Rectal smooth muscle tissue (tissue), 1 donor: ENCODE measurements at regions not wholly inside any gene's neighbourhood (a gene's known extent, or its start where the extent isn't known, plus 50 kb on each side); places are given as distances from the start of the nearest gene placed in this dataset.
"Not testable (repeated sequence)": the region's sequence is repeated elsewhere in the genome, so short reads cannot be mapped to it uniquely, and the experiment has no call there.

ENCODE experiments used
- H3K27ac ChIP-seq: one replicate; pipeline ENCODE4 v1.7.0; 2013; ENCODE audit warnings: low read depth, low read length, inconsistent platforms
- H3K27me3 ChIP-seq: one replicate; pipeline ENCODE4 v1.7.0; 2013; ENCODE audit warnings: low read length; ENCODE audit not compliant: control insufficient read depth, insufficient read depth
- H3K36me3 ChIP-seq: one replicate; pipeline ENCODE4 v1.7.0; 2013; ENCODE audit warnings: low read length; ENCODE audit not compliant: control insufficient read depth, insufficient read depth
- H3K4me1 ChIP-seq: one replicate; pipeline ENCODE4 v1.7.0; 2013; ENCODE audit warnings: low read length; ENCODE audit not compliant: control insufficient read depth, insufficient read depth
- H3K4me3 ChIP-seq: one replicate; pipeline ENCODE4 v1.7.0; 2013; ENCODE audit warnings: low read length
- H3K9ac ChIP-seq: one replicate; pipeline ENCODE4 v1.7.0; 2013; ENCODE audit warnings: low read length

- not testable (repeated sequence) for H3K9ac ChIP-seq, H3K4me1 ChIP-seq, H3K4me3 ChIP-seq, H3K27me3 ChIP-seq, H3K27ac ChIP-seq, H3K36me3 ChIP-seq
These were observed 232.2 kb downstream of the RPLP1 start for GRCh38 chr15:69684823-69685222.

GRCh38 chr15:69685512-69686452, 233.2 kb downstream of the RPLP1 start:
- no peaks in the 10 kb centered on the region for H3K27me3 ChIP-seq
- no peak overlapping the region for H3K4me3 ChIP-seq
- no peaks in the 10 kb centered on the region for H3K4me1 ChIP-seq
- no peak overlapping the region for H3K9ac ChIP-seq
- H3K27ac ChIP-seq, result no peak overlapping the region
- H3K36me3 ChIP-seq, result no peaks in the 10 kb centered on the region

GRCh38 chr15:69686626-69687025, 234.0 kb downstream of the RPLP1 start:
- Histone ChIP-seq H3K4me1 (no peaks in the 10 kb centered on the region), H3K36me3 (no peaks in the 10 kb centered on the region), H3K27ac (no peak overlapping the region), H3K4me3 (no peak overlapping the region), H3K9ac (no peak overlapping the region), H3K27me3 (no peaks in the 10 kb centered on the region)

GRCh38 chr15:69689133-69689532, 236.5 kb downstream of the RPLP1 start:
- H3K27ac ChIP-seq, result no peak overlapping the region
- H3K4me3 ChIP-seq, result no peak overlapping the region
- H3K36me3 ChIP-seq, result no peaks in the 10 kb centered on the region
- no peaks in the 10 kb centered on the region for H3K4me1 ChIP-seq
- H3K27me3 ChIP-seq, result no peaks in the 10 kb centered on the region
- no peak overlapping the region for H3K9ac ChIP-seq

- Histone ChIP-seq H3K4me1 (no peaks in the 10 kb centered on the region), H3K9ac (no peak overlapping the region), H3K27me3 (no peaks in the 10 kb centered on the region), H3K27ac (no peak overlapping the region), H3K36me3 (no peaks in the 10 kb centered on the region), H3K4me3 (no peak overlapping the region)
These were observed 238.8 kb downstream of the RPLP1 start for GRCh38 chr15:69691307-69692015.

- Histone ChIP-seq H3K27me3 (no peaks in the 10 kb centered on the region), H3K27ac (no peak overlapping the region), H3K4me1 (no peaks in the 10 kb centered on the region), H3K9ac (no peak overlapping the region), H3K4me3 (no peak overlapping the region), H3K36me3 (no peaks in the 10 kb centered on the region)
These were observed 239.7 kb downstream of the RPLP1 start for GRCh38 chr15:69692342-69692741.

- Histone ChIP-seq H3K9ac (no peak overlapping the region), H3K27me3 (no peaks in the 10 kb centered on the region), H3K36me3 (no peaks in the 10 kb centered on the region), H3K4me3 (no peak overlapping the region), H3K4me1 (no peaks in the 10 kb centered on the region), H3K27ac (no peak overlapping the region)
These were observed 240.4 kb downstream of the RPLP1 start for GRCh38 chr15:69693059-69693458.

GRCh38 chr15:69696946-69697345, 244.3 kb downstream of the RPLP1 start:
- Histone ChIP-seq H3K27me3 (no peaks in the 10 kb centered on the region), H3K4me3 (no peak overlapping the region), H3K4me1 (no peaks in the 10 kb centered on the region), H3K27ac (no peak overlapping the region), H3K9ac (no peak overlapping the region), H3K36me3 (no peaks in the 10 kb centered on the region)

- H3K27ac ChIP-seq, result no peak overlapping the region
- H3K36me3 ChIP-seq, result no peaks in the 10 kb centered on the region
- H3K27me3 ChIP-seq, result no peaks in the 10 kb centered on the region
- H3K9ac ChIP-seq, result no peak overlapping the region
- no peak overlapping the region for H3K4me3 ChIP-seq
- H3K4me1 ChIP-seq, result peaks cover 2% of the 10 kb centered on the region
These were observed 245.3 kb downstream of the RPLP1 start for GRCh38 chr15:69697916-69698315.

- H3K4me1 ChIP-seq, result peaks cover 10% of the 10 kb centered on the region
- H3K9ac ChIP-seq, result no peak overlapping the region
- H3K27me3 ChIP-seq, result no peaks in the 10 kb centered on the region
- H3K27ac ChIP-seq, result no peak overlapping the region
- H3K4me3 ChIP-seq, result no peak overlapping the region
- no peaks in the 10 kb centered on the region for H3K36me3 ChIP-seq
These were observed 246.5 kb downstream of the RPLP1 start for GRCh38 chr15:69699096-69699495.

- peaks cover 14% of the 10 kb centered on the region for H3K4me1 ChIP-seq
These were observed 247.8 kb downstream of the RPLP1 start for GRCh38 chr15:69700380-69700779.

GRCh38 chr15:69701198-69701597, 248.6 kb downstream of the RPLP1 start:
- no peaks in the 10 kb centered on the region for H3K36me3 ChIP-seq
- no peak overlapping the region for H3K4me3 ChIP-seq
- no peak overlapping the region for H3K9ac ChIP-seq
- no peak overlapping the region for H3K27ac ChIP-seq
- no peaks in the 10 kb centered on the region for H3K27me3 ChIP-seq
- H3K4me1 ChIP-seq, result peaks cover 14% of the 10 kb centered on the region

More at GRCh38 chr15:69700380-69700779, 247.8 kb downstream of the RPLP1 start:
- no peak overlapping the region for H3K27ac ChIP-seq
- no peaks in the 10 kb centered on the region for H3K27me3 ChIP-seq
- no peaks in the 10 kb centered on the region for H3K36me3 ChIP-seq
- H3K4me3 ChIP-seq, result no peak overlapping the region
- no peak overlapping the region for H3K9ac ChIP-seq
